HG03095 (cell line): ENCODE measurements at regions not wholly inside any gene's neighbourhood (a gene's known extent, or its start where the extent isn't known, plus 50 kb on each side); places are given as distances from the start of the nearest gene placed in this dataset.
"Not testable (repeated sequence)": the region's sequence is repeated elsewhere in the genome, so short reads cannot be mapped to it uniquely, and the experiment has no call there.

ENCODE experiments used
- ATAC-seq: cut with Tn5 transposase; IDR thresholded peaks from one replicate; pipeline ENCODE4 v1.9.1; 2021; ENCODE audit warnings: moderate library complexity; ENCODE audit not compliant: unreplicated experiment

DNA sequence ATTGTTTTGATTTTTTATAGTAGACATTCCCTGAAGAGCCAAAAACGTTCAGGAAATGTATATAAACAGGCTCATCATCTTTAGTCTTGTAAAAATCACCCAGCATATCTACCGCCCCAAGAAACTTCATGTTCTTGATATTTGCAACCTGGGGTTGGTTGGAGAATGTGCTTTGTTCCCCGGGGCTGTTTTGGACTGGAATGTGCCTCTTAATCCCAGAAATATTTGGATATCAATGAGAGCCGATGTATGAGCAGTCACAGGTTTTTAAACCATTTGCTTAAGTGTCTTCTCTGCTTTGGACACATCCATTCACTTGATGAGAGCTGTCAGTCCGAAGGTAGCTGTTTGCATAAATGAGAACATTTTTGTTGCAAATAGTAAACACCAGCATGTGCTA is 449.7 kb downstream of the PCDH7 start:
- ATAC-seq = no peak

DNA sequence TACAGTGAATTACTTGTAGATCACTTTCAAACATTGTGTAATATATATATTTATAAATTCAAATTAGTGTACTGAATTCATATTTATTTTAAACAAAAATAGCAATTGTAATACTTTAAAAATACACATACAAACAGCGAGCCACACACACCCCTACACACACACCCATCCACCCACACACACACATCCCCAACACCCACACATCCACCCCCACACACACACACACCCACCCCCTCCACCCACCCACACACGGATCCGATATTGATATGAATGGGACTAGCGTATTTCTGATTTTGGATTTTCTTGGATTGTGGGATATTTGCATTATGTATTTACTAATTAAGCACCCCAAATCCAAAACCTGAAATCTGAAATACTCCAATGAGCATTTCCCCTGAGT is 451.2 kb downstream of the PCDH7 start:
- ATAC-seq = no peak

DNA sequence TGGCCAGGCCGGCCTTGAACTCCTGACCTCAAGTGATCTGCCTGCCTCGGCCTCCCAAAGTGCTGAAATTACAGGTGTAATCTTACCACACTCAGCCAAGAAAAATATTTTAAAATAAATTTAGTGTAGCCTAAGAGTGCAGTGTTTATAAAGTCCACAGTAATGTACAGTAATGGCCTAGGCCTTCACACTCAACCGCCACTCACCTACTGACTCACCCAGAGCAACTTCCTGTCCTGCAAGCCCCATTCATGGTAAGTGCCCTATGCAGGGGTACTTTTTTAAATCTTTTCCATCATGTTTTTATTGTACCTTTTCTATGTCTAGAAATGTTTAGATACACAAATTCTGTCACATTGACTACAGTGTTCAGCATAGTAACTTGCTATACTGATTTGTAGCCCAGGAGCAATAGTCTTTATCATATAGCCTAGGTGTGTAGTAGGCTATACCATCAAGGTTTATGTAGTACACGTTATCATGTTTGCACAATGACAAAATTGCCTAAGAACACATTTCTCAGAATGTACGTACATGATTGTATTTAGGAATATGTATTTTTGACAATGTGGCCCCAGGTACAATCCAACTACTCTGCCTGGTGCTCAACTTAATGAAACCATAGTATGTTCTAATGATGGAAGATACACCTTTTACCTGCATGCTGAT is 455.2 kb downstream of the PCDH7 start:
- no peak for ATAC-seq

DNA sequence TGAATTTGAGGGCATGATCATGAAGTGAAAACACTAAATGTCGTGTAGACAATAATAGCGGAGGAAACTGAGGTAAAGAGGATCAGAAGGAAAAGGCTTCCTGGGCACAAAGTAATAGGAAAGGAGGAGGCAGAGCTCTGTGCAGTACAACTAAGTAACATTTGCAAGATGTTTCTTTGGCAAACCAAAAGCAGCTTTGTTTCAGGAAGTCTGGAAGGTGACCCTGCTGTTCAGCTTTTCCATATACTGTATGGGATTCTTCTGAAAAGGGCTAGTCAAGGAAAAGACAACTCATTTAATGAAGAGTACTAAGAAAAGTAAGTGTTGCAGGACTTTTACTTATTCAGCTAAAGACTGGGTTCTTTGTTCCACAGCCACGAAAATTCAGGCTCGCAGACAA is 463.1 kb downstream of the PCDH7 start:
- no peak for ATAC-seq

DNA sequence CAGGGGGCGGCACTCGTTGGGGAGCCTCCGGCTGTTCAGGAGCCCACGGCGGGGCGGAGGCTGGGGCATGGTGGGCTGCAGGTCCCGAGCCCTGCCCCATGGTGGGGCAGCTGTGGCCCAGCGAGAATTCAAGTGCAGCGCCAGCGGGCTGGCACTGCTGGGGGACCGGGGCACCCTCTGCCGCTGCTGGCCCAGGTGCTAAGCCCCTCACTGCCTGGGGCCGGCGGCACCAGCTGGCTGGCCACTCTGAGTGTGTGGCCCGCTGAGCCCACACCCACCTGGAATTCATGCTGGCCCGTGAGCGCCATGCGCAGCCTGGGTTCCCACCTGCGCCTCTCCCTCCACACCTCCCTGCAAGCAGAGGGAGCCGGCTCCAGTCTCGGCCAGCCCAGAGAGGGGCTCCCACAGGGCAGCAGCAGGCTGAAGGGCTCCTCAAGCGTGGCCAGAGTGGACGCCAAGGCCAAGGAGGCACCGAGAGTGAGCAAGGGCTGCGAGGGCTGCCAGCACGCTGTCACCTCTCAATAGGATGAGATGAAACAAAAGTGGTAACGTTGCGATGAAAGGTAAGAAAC is 464.9 kb downstream of the PCDH7 start:
- no peak for ATAC-seq

DNA sequence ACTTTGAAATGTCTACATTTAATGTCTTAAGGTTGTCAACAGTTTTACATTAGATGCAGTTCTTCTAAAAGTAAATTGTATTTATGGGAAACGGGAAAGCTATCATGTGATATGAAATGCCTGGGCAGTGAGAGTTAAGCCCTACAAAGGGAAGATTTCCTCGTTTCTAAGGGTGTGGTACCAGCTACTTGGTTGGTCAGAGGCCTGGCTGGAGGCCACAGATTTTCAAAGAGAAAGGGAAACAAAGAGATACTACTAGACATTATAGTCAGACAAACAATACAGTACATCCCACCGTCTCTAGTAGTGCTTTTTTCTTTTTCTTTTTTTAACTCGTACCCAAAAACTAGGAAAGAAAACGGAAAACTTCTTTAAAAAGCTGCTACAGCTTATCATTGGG is 467.8 kb downstream of the PCDH7 start:
- no peak for ATAC-seq

DNA sequence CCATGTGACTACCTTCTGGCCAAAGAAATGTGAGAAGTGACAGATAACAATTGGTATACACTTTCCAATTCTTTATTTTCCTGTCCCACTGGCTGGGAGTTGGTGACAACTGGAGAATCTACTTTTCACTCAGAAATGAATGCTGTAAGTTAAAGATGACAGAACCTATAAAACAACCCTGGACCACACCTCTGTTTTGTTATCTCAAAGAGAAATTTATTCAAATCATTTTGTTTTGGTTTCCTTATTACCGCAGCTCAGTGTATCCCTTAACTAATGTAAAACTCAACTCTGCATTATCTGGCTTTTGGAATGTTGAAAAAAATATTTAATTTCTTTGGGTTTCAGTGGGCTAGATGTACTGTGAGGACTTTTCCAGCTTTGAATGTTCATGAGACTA is 469.8 kb downstream of the PCDH7 start:
- no peak for ATAC-seq

DNA sequence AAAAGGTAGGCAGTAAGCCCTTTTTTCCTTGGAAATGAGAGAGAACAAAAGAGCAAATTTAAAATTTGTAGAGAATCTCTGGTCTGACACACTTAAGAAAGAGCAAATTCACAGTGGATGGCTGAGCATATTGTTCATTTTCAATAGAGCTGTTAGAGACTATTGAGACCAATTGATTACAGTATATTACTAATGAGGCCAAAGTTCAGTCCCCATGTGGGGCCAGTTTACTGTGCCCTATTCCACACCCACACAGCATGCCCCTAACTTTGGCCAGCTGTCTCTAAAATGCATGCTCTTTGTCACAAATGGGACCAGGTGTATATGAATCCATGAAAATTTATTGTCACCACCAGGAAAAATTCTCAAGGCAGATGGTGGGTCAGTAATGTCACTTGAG is 470.5 kb downstream of the PCDH7 start:
- ATAC-seq = no peak

DNA sequence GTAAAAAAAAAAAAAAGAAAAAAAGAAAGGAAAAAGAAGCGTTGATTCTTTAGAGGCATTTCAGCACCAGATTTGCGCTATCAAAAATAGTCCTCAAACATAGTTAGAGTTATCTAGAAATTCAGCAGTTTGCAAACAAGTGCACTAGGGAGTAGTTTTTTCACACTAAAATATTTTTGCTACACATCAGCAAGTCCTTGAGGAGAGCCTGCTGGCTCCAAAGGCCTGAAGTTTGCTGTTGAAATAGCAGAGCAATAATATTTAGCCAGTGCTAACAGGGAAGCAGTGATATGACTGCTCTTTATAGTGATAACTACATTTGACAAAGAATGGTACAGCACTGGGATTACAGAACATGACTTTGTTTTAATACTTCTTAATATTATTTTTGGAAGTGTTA is 472.2 kb downstream of the PCDH7 start:
- ATAC-seq = no peak

DNA sequence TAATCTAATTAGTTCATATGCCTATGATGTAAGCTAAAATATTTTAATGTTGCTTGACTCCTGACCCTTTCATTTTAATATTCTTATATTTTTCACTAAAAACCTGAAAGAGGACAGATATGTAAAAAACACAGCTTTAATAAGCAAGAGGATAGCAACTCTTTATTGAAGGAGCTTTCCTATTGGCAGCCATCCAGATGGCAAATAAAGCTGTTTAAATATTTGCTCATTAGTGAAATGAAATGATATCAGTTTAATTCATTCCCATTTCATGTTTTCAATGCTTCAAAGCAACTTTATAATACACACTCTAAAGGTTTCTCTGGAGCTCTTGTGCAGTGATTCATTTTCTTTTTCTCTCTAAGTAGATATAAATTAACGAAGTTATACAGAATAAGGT is 473.4 kb downstream of the PCDH7 start:
- no peak for ATAC-seq

DNA sequence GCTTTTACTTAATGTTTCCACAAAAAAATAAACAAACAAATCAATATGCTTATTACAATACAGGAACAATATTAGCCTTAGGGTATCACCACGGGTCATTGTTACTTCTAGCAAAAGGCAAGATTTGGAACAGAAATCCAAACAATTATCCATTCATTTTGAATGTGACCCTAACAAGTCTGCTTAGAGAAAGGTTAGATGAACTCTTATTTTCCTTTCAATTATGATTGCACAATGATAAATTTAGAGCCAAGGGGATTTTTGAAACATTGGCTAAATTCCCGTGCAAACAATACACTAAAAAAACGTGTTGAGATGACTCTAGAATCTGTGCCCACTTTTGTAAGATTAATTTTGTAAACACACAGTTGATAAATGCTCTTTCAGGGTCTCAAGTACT is 474.7 kb downstream of the PCDH7 start:
- no peak for ATAC-seq

DNA sequence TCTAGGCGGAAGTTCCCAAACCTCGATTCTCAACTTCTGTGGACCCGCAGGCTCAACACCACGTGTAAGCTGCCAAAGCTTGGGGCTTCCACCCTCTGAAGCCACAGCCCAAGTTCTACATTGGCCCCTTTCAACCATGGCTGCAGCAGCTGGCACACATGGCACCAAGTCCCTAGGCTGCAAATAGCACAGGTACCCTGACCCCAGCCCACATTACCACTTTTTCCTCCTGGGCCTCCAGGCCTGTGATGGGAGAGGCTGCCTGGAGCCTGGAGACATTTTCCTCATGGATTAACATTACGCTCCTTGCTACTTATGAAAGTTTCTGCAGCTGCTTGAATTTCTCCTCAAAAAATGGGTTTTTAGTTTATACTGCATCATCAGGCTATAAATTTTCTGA is 479.5 kb downstream of the PCDH7 start:
- ATAC-seq = no peak

DNA sequence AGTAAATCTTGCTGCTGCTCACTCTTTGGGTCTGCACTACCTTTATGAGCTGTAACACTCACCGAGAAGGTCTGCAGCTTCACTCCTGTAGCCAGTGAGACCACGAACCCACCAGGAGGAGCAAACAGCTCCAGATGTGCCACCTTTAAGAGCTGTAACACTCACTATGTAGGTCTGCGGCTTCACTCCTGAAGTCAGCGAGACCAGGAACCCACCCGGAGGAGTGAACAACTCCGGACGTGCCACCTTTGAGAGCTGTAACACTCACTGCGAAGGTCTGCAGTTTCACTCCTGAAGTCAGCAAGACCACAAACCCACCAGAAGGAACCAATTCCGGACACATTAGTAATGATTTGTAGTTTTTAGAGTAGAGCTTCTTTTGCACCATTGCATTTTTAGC is 481.9 kb downstream of the PCDH7 start:
- not testable (repeated sequence) for ATAC-seq

DNA sequence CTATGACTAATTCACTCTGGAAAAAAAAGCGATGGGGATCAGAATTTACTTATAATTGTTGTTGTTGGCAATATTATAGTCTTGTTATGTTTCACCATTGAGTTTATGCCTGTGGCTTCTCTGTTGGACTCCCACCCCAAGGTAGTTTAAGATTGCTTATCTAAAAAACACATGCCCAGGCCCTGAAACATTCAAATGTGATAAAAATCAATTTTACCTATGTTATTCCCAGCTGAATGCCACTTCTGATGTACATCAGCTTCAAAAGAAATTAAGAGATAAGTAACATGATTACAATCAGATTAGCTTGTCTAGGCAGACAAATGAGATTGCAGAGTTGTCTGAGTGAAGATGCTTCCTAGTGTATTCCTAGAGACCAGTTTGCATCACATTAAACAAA is 484.7 kb downstream of the PCDH7 start:
- ATAC-seq = no peak

DNA sequence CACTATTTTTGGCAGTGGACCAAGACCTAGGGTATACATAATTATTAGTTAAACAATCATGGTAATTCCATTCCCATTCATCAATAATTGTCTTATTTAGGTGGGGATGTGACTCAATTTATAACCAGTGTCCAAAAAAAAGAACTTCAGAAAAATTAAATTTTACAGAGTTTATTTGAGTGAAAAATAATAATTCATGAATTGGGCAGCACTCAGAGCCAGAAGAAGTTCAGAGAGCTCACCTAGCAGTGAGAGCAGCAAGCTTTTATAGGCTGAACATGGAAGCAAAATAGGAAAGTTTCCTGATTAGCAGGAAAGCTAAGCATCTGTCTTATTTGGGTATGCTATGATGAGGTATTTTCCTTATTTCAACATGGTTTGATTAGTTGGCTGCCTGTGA is 500.8 kb downstream of the PCDH7 start:
- ATAC-seq = no peak

DNA sequence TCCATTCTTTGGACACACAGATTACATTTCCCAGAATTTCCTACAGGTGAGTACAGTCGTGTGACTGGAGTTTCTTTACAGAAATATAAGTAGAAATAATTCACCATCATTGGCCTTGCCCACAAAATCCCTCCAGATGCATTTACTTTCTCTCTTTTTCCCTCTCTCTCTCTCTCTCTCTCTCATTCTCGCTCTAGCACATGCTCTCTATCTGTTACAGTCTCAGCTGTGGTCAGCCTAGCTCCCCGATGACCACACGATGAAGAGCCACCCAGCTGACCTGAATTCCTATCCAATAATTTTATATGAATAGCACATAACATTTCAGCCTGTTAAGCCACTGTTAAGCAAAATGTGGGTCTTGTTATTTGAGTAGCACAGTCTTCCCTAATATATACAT is 507.9 kb downstream of the PCDH7 start:
- no peak for ATAC-seq

DNA sequence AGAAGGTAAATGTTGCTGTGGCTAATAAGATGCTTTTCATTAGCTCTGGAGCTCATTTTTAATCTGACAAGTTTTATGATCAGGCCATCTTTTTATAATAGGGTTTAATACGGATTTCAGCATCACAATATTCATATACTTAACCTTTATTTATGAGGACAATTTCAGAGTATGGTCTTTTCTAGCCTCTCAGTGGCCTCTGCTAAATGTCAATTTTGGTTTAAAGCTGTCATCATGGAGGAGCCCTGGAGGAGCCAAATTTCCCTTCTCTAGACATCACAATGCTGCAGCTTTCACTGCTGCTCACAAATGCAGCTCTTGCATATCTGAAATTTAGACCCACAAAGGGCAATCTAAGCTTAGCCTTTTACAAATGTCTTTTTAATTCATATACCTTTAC is 510.4 kb downstream of the PCDH7 start:
- no peak for ATAC-seq

DNA sequence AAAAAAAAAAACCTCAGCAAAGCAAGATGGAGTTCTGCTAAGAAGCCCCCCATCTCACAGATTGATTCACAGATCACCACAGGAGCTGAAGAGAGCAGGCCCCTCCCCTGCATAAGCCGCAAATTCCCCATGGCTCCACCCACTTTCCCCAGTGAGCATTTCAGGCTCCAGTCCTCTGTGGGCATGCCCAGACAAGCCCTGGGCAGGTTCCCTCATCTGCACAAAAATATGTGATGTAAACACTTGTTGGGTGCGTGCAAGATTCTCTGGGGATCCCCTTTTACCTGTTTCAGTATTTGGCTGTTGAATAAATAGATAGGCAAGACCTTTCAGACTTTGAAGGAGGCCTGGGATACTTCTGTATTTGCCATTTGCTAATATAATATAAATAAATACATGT is 514.3 kb downstream of the PCDH7 start:
- ATAC-seq = no peak

DNA sequence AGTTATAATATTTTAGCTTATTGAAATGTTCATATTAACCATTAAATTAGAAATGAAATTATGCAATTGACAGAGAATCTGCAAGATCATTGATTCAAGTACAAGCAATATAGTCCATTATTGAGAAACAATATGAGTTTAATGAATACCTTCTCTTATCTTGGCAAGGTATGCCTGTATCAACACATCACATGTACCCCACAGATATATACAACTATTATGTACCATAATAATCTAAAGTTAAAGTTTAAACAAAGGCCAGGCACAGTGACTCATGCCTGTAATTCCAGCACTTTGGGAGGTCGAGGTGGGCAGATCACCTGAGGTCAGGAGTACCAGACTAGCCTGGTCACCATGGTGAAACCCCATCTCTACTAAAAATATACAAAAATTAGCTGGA is 514.7 kb downstream of the PCDH7 start:
- no peak for ATAC-seq

DNA sequence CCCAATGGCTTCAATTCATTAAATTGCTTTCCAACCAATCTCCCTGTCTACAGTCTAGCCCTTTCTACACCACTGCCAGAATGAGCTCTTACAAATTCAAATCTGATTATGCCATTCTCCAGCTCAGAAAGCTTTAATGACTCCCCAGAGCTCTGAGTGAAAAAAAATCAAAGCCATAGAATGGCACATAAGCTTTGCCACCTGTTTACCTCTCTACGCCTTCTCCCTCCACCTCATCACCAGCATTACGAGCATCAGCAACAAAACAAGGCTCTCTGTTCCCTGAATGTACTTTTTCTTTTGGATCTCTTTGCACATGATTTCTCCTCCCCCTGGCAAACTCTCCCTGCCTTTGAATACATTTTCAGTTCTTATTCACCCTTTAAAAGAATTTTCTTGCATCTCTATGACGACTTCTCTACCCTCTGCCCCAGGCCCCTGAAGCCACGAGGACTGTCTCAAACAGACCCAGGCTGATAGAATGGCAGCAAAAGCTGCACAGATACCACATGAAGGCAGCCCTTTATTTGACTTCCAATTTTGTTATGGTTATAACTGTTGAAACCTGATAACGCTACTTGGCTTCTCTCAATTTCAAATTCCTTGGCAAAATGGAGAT is 516.0 kb downstream of the PCDH7 start:
- ATAC-seq = no peak

DNA sequence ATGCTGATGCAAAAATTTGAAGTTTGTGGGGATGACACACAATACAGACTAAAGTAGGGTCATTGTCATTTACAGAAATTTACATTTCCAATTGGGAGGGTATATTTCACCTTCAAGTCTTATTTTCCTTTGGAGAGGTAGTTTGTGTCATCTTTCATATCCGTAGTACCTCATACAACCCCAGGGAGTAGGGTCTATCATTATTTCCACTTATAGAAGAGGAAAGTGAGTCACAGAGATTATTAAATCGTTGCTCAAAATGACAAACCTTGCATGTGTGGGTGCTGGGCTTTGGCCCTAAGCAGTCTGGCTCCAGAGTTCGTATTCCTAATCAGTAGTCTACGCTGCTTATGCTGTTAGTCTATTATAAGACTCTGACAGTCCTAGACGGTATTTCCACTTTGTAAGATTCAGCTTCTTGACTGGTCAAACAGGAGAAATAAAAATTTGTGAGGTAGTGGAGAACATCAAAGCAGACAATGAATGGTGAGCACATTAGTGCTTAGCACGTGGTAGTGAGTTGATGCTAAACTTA is 516.5 kb downstream of the PCDH7 start:
- ATAC-seq = no peak

DNA sequence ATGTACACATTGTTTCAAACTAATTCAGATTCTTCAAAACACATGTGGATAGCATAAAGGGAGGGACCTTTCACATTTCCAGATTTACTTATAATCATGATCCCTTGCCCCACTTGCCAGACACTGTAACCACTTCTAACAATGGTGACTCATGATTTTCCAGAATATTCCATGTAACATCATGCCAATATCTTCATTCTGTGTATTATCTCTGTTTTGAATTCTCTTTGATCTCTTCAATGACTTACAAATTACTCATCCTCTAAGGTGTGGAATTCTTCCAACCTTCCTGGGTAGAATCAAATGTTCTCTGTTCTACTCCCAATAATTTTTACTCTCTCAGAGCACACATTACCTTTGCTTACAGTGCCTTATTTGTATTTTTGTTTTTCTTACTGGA is 517.1 kb downstream of the PCDH7 start:
- ATAC-seq = no peak

DNA sequence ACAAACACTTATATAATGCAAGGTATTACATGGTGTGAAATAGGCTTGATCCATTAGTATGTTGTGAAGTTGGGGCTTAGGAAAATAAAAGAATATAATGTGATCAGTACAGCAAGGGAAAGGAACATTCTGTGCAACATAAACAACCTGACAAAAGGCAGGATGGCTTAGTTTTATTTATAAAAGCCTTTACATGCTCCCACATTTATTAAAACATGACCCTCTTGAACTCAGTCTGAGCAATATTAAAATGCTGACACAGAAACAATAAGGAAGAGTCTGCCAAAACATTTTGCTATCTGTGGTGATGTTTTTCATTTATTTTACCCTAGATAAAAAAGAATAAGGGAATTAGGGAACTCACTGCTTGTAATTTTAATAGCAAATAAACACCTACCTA is 519.7 kb downstream of the PCDH7 start:
- ATAC-seq = no peak
